ENCODE measurements at regions not wholly inside any gene's neighbourhood (a gene's known extent, or its start where the extent isn't known, plus 50 kb on each side); places are given as distances from the start of the nearest gene placed in this dataset.

GRCh38 chr1:168792592-168793125 lies 63.7 kb upstream of the DPT start:
- no peak for DNase-seq (ENCODE audit: low read depth)
- H3K4me3 ChIP-seq (ENCODE audit: low read depth, low read length) = no peak overlapping the region
- TF ChIP-seq CTCF (IDR thresholded peaks at IDR 0.05; ENCODE audit: insufficient read depth, low read depth, low read length, missing control alignments) = no peak

GRCh38 chr1:168794057-168794456 lies 65.1 kb upstream of the DPT start:
- no peak for DNase-seq (ENCODE audit: low read depth)
- no peak overlapping the region for H3K4me3 ChIP-seq (ENCODE audit: low read depth, low read length)
- no peak for TF ChIP-seq CTCF (IDR thresholded peaks at IDR 0.05; ENCODE audit: insufficient read depth, low read depth, low read length, missing control alignments)

- DNase-seq (ENCODE audit: low read depth) = no peak
- TF ChIP-seq CTCF (IDR thresholded peaks at IDR 0.05; ENCODE audit: insufficient read depth, low read depth, low read length, missing control alignments) = no peak
- H3K4me3 ChIP-seq (ENCODE audit: low read depth, low read length) = no peak overlapping the region
These were observed 66.7 kb upstream of the DPT start for GRCh38 chr1:168795681-168796080.

- no peak overlapping the region for H3K4me3 ChIP-seq (ENCODE audit: low read depth, low read length)
- no peak for DNase-seq (ENCODE audit: low read depth)
- no peak for TF ChIP-seq CTCF (IDR thresholded peaks at IDR 0.05; ENCODE audit: insufficient read depth, low read depth, low read length, missing control alignments)
These were observed 71.1 kb upstream of the DPT start for GRCh38 chr1:168799927-168800605.

- no peak for DNase-seq (ENCODE audit: low read depth)
- no peak overlapping the region for H3K4me3 ChIP-seq (ENCODE audit: low read depth, low read length)
- no peak for TF ChIP-seq CTCF (IDR thresholded peaks at IDR 0.05; ENCODE audit: insufficient read depth, low read depth, low read length, missing control alignments)
These were observed 72.2 kb upstream of the DPT start for GRCh38 chr1:168801032-168801745.

- H3K4me3 ChIP-seq (ENCODE audit: low read depth, low read length) = no peak overlapping the region
- TF ChIP-seq CTCF (IDR thresholded peaks at IDR 0.05; ENCODE audit: insufficient read depth, low read depth, low read length, missing control alignments) = no peak
- no peak for DNase-seq (ENCODE audit: low read depth)
These were observed 75.0 kb upstream of the DPT start for GRCh38 chr1:168803806-168804510.
